HG03439 (cell line): ENCODE measurements at regions not wholly inside any gene's neighbourhood (a gene's known extent, or its start where the extent isn't known, plus 50 kb on each side); places are given as distances from the start of the nearest gene placed in this dataset.
A peak's percentile ranks its signal among the peaks of the same experiment; 100 is the strongest.
"Not testable (repeated sequence)": the region's sequence is repeated elsewhere in the genome, so short reads cannot be mapped to it uniquely, and the experiment has no call there.

ENCODE experiments used
- ATAC-seq: cut with Tn5 transposase; IDR thresholded peaks from one replicate; pipeline ENCODE4 v1.9.1; 2021; ENCODE audit warnings: mild to moderate bottlenecking, moderate library complexity; ENCODE audit not compliant: unreplicated experiment

GRCh38 chr6:71007298-71007697 is 50.4 kb upstream of the B3GAT2 start:
- not testable (repeated sequence) for ATAC-seq

- ATAC-seq, result no peak
These were observed 55.1 kb upstream of the B3GAT2 start for GRCh38 chr6:71011871-71012371.

GRCh38 chr6:71012866-71013469 is 56.1 kb upstream of the B3GAT2 start:
- ATAC-seq, result peak; percentile 77

GRCh38 chr6:71015392-71015791 is 58.5 kb upstream of the B3GAT2 start:
- no peak for ATAC-seq

- ATAC-seq, result no peak
These were observed 71.5 kb upstream of the B3GAT2 start for GRCh38 chr6:71028236-71028876.

DNA sequence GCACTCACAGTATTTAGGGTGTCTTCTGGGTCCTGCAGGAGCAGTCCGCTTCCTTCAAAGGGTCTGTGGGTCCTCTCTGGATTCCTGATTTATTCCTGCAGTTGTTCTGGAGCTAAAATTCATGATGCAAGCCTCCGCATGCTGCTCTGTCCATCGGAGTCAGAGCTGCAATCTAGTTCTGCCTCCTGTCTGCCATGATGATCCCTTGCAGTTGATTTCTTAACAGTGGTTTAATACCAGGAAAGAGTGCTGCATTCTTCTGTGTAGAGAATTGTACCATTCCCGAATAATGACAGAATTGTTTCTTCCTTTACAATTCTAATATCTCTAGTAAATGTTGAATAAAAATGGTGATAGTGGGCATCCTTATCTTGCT is 72.0 kb upstream of the B3GAT2 start:
- no peak for ATAC-seq

- ATAC-seq, result no peak
These were observed 72.7 kb upstream of the B3GAT2 start for GRCh38 chr6:71029555-71029954.

- no peak for ATAC-seq
These were observed 75.1 kb upstream of the B3GAT2 start for GRCh38 chr6:71031912-71032311.

- ATAC-seq, result no peak
These were observed 76.3 kb upstream of the B3GAT2 start for GRCh38 chr6:71033171-71033570.

- no peak for ATAC-seq
These were observed 77.0 kb upstream of the B3GAT2 start for GRCh38 chr6:71033890-71034289.

DNA sequence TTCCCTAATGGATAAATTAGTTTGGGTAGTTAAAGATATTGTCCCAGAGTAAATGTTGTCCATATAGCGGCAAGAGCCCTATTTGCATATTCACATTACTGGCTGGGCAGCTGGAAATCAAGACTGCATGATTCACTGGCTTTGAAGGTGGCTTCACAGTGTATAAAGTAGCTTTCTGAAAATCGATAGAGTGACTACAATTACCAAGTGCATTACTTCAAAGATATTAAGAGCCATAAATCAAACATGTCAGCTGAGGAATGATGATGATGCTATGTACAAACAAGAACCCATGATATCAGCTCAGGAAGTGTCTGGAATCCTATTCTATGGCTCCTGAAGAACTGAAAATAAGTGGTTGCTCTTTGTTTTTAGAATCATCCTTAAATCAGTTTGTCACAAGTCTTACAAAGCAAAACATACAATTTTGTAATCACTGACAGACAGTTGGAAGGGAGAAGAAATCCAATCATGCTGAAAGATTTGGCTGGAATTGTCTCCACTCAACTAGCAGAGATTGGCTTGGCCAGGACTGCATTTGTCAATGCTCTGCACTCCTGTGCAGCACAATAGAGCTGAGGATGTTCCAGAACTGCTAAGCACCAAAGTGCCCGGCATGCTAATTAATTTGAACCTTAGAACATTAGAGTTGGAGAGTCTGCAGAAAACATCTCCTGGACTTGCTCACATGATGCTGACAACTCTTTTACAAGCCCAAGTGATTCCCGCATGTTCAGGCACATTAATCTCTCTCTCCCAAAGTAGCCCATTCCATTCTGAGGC is 77.9 kb upstream of the B3GAT2 start:
- no peak for ATAC-seq

DNA sequence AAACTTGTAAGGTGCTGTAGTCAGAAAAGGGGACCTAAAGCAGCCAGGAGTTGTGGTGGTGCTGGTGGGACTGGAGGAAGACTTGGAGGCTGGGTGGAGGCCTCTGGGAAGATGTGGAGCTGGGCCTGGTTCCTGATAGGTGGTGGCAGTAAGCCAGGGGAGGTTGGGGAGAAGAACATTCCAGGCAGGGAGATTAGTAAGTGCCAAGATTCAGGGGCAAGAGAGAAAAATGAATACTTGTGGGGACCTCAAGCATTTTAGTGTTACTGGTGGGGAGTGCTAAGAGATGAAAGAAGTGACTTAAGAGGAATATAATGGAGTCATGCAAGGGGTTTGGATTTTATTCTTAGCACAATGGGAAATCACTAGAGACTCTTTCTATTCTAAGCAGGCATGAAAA is 79.0 kb upstream of the B3GAT2 start:
- ATAC-seq, result no peak

GRCh38 chr6:71038711-71039344 is 82.0 kb upstream of the B3GAT2 start:
- no peak for ATAC-seq

- no peak for ATAC-seq
These were observed 83.2 kb upstream of the B3GAT2 start for GRCh38 chr6:71040043-71040442.

DNA sequence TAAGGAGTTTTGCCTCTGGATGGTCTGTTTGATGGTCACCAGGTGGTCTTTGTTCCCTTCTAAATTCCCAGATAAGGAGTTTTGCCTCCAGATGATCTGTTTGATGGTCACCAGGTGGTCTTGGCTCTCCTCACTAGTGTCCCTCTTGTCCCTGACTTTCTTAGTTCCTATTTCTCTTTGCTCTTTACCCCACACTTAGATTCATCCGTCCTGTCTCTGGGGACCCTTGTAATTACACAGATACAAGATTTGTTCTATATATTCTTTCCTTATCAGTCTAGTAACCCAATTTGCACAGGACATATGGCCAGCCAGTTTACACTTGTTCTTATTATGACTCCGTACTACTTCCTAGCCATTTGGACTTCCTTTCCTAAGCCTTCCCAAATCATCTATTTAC is 84.0 kb upstream of the B3GAT2 start:
- no peak for ATAC-seq

- no peak for ATAC-seq
These were observed 87.0 kb upstream of the B3GAT2 start for GRCh38 chr6:71043902-71044301.

- no peak for ATAC-seq
These were observed 87.9 kb upstream of the B3GAT2 start for GRCh38 chr6:71044753-71045152.

GRCh38 chr6:71045296-71045695 is 88.4 kb upstream of the B3GAT2 start:
- no peak for ATAC-seq

DNA sequence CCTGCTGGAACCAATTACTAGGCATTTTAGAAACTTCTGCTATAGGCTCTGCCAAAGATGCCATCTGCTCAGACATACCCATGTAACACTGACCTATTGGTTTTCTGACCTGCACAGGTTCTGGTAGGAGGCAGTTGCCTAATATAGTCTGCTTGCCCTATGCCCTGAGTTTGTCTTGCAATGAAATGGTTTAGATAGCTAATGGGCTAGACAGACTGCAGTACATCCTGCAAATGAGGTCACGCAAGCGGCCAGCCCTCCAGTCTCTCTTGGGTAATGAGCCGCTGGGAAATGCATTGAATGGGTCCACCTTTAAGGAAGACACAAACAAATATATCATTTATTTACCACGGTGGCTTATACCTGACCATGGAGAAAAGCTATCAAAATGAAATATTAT is 90.6 kb upstream of the B3GAT2 start:
- no peak for ATAC-seq

- ATAC-seq, result no peak
These were observed 91.7 kb upstream of the B3GAT2 start for GRCh38 chr6:71048320-71049164.
